GM19455 (cell line): ENCODE measurements at regions not wholly inside any gene's neighbourhood (a gene's known extent, or its start where the extent isn't known, plus 50 kb on each side); places are given as distances from the start of the nearest gene placed in this dataset.
"Not testable (repeated sequence)": the region's sequence is repeated elsewhere in the genome, so short reads cannot be mapped to it uniquely, and the experiment has no call there.

Source experiments
- ATAC-seq: cut with Tn5 transposase; IDR thresholded peaks from one replicate; pipeline ENCODE4 v1.9.1; 2021; ENCODE audit not compliant: unreplicated experiment

- no peak for ATAC-seq
Measured at GRCh38 chr14:54241517-54241916, 155.3 kb upstream of the CDKN3 start.

- no peak for ATAC-seq
Measured at GRCh38 chr14:54251356-54251755, 145.5 kb upstream of the CDKN3 start.

GRCh38 chr14:54252072-54252730 is 144.6 kb upstream of the CDKN3 start:
- ATAC-seq, result no peak

GRCh38 chr14:54253195-54253947 is 143.4 kb upstream of the CDKN3 start:
- no peak for ATAC-seq

GRCh38 chr14:54256156-54256555 is 140.7 kb upstream of the CDKN3 start:
- ATAC-seq, result no peak

GRCh38 chr14:54257424-54257823 is 139.4 kb upstream of the CDKN3 start:
- no peak for ATAC-seq

- ATAC-seq, result no peak
Measured at GRCh38 chr14:54258382-54258781, 138.4 kb upstream of the CDKN3 start.

- ATAC-seq, result no peak
Measured at GRCh38 chr14:54259821-54260220, 137.0 kb upstream of the CDKN3 start.

- ATAC-seq, result no peak
Measured at GRCh38 chr14:54261283-54261682, 135.5 kb upstream of the CDKN3 start.

GRCh38 chr14:54266616-54267015 is 130.2 kb upstream of the CDKN3 start:
- ATAC-seq, result not testable (repeated sequence)

GRCh38 chr14:54267172-54267571 is 129.6 kb upstream of the CDKN3 start:
- ATAC-seq, result peak; percentile 69

GRCh38 chr14:54275997-54276725 is 120.6 kb upstream of the CDKN3 start:
- ATAC-seq, result no peak

- no peak for ATAC-seq
Measured at GRCh38 chr14:54278087-54278486, 118.7 kb upstream of the CDKN3 start.

- ATAC-seq, result no peak
Measured at GRCh38 chr14:54278665-54279295, 118.0 kb upstream of the CDKN3 start.

- ATAC-seq, result no peak
Measured at GRCh38 chr14:54282849-54283248, 114.0 kb upstream of the CDKN3 start.

- ATAC-seq, result no peak
Measured at GRCh38 chr14:54285030-54285429, 111.8 kb upstream of the CDKN3 start.

GRCh38 chr14:54291491-54292191 is 105.2 kb upstream of the CDKN3 start:
- no peak for ATAC-seq

GRCh38 chr14:54294802-54295201 is 102.0 kb upstream of the CDKN3 start:
- ATAC-seq, result no peak

GRCh38 chr14:54299410-54300363 is 97.1 kb upstream of the CDKN3 start:
- ATAC-seq, result no peak

GRCh38 chr14:54300881-54301280 is 95.9 kb upstream of the CDKN3 start:
- no peak for ATAC-seq
